Sciatic nerve (tissue), 2 donors: ENCODE measurements at regions not wholly inside any gene's neighbourhood (a gene's known extent, or its start where the extent isn't known, plus 50 kb on each side); places are given as distances from the start of the nearest gene placed in this dataset.
"Not testable (repeated sequence)": the region's sequence is repeated elsewhere in the genome, so short reads cannot be mapped to it uniquely, and the experiment has no call there.

Experiments
- ATAC-seq: fragments of 200-7000 bp; cut with Tn5 transposase; one replicate; pipeline ENCODE4 v1.9.1; 2020; ENCODE audit warnings: mild to moderate bottlenecking, moderate library complexity
- DNase-seq: peaks from one replicate; pipeline ENCODE4 v3.0.0-alpha.2; 2020; ENCODE audit warnings: low spot score
- intact Hi-C: fragments of 100-400 bp; cut with DNase I; formaldehyde crosslinking; loops from one replicate; pipeline ENCODE4 v1.14.2; 2022
- donor health status: DM: no; HTN: no; CAD: no.
- donor health status: DM: no; HTN: no; CAD: no.

GRCh38 chrX:9390693-9391368, 74.0 kb upstream of the TBL1X start:
- ATAC-seq (no peak), DNase-seq (no peak)
- intact Hi-C loops, result no loop called here

- intact Hi-C loops, result no loop called here
- no peak for DNase-seq
- ATAC-seq, result no peak
Observed at GRCh38 chrX:9392445-9392844, 72.4 kb upstream of the TBL1X start.

DNA sequence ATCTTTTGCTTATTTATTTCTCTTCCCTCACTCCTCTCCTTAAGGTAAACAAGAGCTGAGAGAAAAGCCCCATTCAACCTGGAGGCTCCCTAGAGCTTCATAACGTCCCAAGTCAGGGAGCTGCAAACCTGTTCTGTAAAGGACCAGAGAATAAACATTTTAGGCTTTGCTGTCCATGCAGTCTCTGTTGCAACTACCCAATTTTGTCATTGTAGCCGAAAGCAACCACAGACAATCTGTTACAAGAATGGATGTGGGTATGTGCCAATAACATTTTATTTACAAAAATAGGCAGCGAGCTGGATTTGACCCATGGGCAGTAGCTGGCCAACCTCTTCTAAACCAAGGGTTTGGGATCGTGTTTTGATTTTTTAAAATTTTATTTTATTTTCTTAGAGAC, 71.3 kb upstream of the TBL1X start:
- ATAC-seq (no peak), DNase-seq (no peak)
- intact Hi-C loops, result no loop called here

DNA sequence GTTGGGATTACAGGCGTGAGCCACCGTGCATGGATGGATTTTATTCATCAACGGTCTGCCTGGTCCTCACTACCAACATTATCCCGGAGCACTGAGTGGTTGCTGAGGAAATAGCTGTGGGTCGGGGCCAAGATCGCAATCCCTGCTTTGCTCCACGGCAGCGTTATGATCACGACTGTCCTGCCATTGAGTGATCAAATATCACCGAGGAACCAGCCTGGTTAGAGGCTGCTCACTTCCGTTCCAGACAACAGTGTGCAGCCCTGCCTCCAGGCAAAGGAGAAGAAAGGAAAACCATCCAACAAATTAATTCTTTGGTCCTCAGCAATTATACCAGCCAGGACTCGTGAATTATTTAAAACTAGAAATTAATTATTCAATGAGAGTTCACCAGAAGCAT, 70.6 kb upstream of the TBL1X start:
- DNase-seq (no peak), ATAC-seq (no peak)
- intact Hi-C loops, result no loop called here

DNA sequence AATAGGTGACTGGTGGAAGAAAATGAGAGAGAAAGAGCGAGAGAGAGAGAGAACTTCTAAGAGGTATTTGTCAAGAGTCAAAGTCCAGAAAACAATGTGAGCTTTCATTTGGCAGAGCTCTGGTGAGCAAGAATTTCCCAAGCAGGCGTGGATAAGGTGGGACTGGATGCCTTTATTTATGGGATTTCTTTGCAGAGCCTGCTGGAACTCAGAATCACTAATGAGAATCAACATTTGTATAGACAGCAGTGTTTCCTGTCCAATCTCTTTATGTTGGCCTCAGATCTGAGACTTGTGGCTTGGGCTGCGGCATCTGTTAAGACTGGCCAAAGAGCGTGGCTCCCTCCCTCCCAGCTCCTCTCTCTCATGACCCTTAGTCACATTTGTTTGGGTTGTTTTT, 67.9 kb upstream of the TBL1X start:
- ATAC-seq, result peak; percentile 58
- DNase-seq, result no peak
- intact Hi-C loops, result no loop called here

DNA sequence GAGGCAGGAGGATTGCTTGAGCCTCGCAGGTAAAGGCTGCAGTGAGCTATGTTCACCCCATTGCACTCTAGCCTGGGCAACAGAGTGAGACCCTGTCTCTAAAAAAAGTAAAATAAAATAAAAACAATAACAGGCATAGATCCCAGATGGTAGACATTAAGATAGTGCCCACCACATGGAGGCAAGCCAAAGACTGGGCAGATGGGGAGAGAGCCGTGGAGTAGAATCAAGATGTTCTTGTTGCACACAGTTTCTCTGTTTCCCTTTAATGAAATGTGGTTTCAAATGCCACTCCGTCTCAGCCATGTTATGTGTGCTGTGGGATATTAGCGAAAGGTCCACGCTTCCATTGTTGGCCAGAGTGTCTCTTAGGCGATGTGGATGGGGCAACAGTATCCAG, 63.8 kb upstream of the TBL1X start:
- intact Hi-C loops, result no loop called here
- ATAC-seq (no peak), DNase-seq (no peak)

DNA sequence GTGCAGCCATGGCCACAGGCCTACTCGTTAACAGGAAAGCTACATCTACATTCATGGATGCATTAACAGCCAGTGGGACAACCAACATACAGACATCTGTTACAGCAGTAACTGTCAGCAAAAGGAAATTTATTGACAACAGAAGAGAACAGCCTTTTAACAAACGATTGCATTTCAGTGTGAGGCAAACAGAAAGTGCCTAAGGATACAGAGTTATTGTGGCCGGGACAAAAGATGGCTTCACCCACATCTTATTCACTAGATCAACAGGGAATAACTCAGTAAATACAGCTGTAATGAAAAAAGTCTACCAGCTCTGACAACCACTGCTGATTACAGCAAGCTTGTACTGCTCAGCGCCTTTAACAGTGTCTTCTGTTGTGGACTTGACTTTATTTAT, 61.5 kb upstream of the TBL1X start:
- intact Hi-C loops, result no loop called here
- DNase-seq (no peak), ATAC-seq (no peak)

DNA sequence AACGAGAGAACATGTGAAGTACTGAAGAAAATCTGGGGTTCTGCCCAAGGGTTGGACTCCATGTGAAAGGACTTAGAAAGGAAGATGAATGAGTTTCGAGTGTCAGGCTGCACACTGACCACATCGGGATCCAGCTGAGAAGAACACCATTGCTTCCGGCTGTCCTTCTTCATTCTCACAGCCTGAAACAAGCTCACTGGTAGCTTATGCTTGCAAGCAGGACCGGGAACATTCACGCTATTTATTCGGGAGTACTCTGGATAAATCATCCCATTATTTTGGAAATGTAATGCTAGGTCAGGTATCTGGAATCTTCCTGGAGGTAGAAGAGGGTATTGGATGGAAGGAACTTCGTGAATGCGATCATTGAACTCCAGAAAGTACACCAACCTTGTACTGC, 59.2 kb upstream of the TBL1X start:
- DNase-seq, ATAC-seq, intact Hi-C loops: not testable (repeated sequence)

- ATAC-seq, DNase-seq, intact Hi-C loops: not testable (repeated sequence)
Observed at GRCh38 chrX:9410889-9411288, 54.0 kb upstream of the TBL1X start.

DNA sequence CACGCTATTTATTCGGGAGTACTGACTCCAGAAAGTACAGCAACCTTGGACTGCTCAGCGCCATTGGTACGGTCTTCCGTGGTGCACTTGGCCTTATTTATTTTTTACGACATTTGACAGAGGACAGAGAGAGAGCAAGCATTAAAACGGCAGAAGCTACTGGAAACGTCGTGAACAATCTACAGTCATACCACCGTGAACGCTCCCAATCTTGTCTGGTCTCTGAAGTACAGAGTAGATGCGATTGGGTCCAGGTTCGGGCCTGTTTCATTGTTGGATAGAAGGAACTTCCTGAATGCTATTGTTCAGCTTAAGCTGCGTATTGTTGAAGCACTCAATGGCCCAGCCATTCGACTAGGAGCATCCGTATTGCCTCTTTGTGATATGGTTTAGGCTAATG, 53.2 kb upstream of the TBL1X start:
- intact Hi-C loops, ATAC-seq, DNase-seq: not testable (repeated sequence)

GRCh38 chrX:9414416-9414815, 50.4 kb upstream of the TBL1X start:
- no peak for DNase-seq
- no peak for ATAC-seq
- intact Hi-C loops, result no loop called here
